A549 (cell line): ENCODE measurements at regions not wholly inside any gene's neighbourhood (a gene's known extent, or its start where the extent isn't known, plus 50 kb on each side); places are given as distances from the start of the nearest gene placed in this dataset.
"Not testable (repeated sequence)": the region's sequence is repeated elsewhere in the genome, so short reads cannot be mapped to it uniquely, and the experiment has no call there.

Source experiments
- ATAC-seq, 2 experiments: fragments of 200-7000 bp in 1 of 2; fragments of >200 bp in 1 of 2; cut with Nextera tagmentation in 1 of 2; cut with Tn5 transposase in 1 of 2; 3 replicates each; pipeline versions ENCODE4 v1.8.0 to v1.9.1; 2018 to 2020; ENCODE audit warnings: mild to moderate bottlenecking in 1 of 2, moderate library complexity in 1 of 2
- CTCF ChIA-PET: fragments of 300-600 bp; sonication (Branson Sonifier 250); formaldehyde crosslinking; extraction: SDS; loops from one replicate; lab custom pipeline; 2021; ENCODE audit warnings: antibody characterized with exemption, inconsistent platforms; lab: Yijun Ruan, JAX
- POLR2A ChIA-PET: fragments of 350-600 bp; formaldehyde crosslinking; extraction: SDS; loops from one replicate; lab custom pipeline; 2021; ENCODE audit warnings: antibody characterized with exemption, inconsistent platforms; lab: Yijun Ruan, JAX
- DNase-seq, 2 experiments: peaks; one replicate each; pipeline versions ENCODE4 v3.0.0 to v3.0.0-alpha.2; 2011 to 2016; ENCODE audit warnings: low read depth in 1 of 2, low spot score in 1 of 2
- FAIRE-seq: peaks from 2 replicates; lab custom pipeline; 2011; peaks lifted over from hg19 to GRCh38; lab: Jason Lieb, UNC
- H3K27ac ChIP-seq, 2 experiments: fragments of >200 bp; sonication (Bioruptor Twin); formaldehyde crosslinking; 3 replicates each; pipeline ENCODE4 v1.5.1; 2016 to 2017
- H3K4me1 ChIP-seq: fragments of >200 bp; sonication (Bioruptor Twin); formaldehyde crosslinking; 3 replicates; pipeline ENCODE4 v1.6.1; 2016
- H3K4me2 ChIP-seq: fragments of >200 bp; sonication (Bioruptor Twin); formaldehyde crosslinking; 3 replicates; pipeline ENCODE4 v1.6.1; 2016
- H3K4me3 ChIP-seq: fragments of >200 bp; sonication (Bioruptor Twin); formaldehyde crosslinking; 3 replicates; pipeline ENCODE4 v1.5.1; 2016
- H3K9me3 ChIP-seq: fragments of >200 bp; sonication (Bioruptor Twin); formaldehyde crosslinking; 3 replicates; pipeline ENCODE4 v1.6.1; 2016
- BCL3 ChIP-seq: fragments of >200 bp; sonication (Bioruptor Twin); formaldehyde crosslinking; IDR thresholded peaks from 3 replicates; pipeline ENCODE4 v1.6.1; 2016
- CEBPB ChIP-seq, 2 experiments: fragments of >200 bp in 1 of 2; sonication (Bioruptor Twin) in 1 of 2; formaldehyde crosslinking in 1 of 2; IDR thresholded peaks; 2 replicates each; pipeline ENCODE4 v1.6.1; 2012 to 2016
- CHD2 ChIP-seq: fragments of 150-350 bp; IDR thresholded peaks from 2 replicates; pipeline ENCODE4 v1.6.1; 2014; ENCODE audit warnings: low read length; ENCODE audit not compliant: partially characterized antibody
- CHD4 ChIP-seq: fragments of 200-600 bp; sonication (generic); IDR thresholded peaks from 2 replicates; pipeline ENCODE4 v1.6.1; 2016; ENCODE audit warnings: antibody characterized with exemption, mild to moderate bottlenecking, borderline replicate concordance
- E2F6 ChIP-seq: IDR thresholded peaks from 2 replicates; pipeline ENCODE4 v1.6.1; 2012; ENCODE audit warnings: low read depth, borderline replicate concordance
- FOSB ChIP-seq: fragments of 250-450 bp; sonication (Bioruptor Pico); IDR thresholded peaks from 2 replicates; pipeline ENCODE4 v1.5.0; 2020; ENCODE audit warnings: mild to moderate bottlenecking, moderate library complexity
- FOXS1 ChIP-seq: fragments of 250-450 bp; sonication (Bioruptor Pico); IDR thresholded peaks from 2 replicates; pipeline ENCODE4 v1.5.0; 2020; ENCODE audit warnings: mild to moderate bottlenecking, moderate library complexity
- GATA3 ChIP-seq: IDR thresholded peaks from 2 replicates; pipeline ENCODE4 v1.6.1; 2012; ENCODE audit warnings: borderline replicate concordance
- HDAC2 ChIP-seq: fragments of 200-600 bp; sonication (generic); IDR thresholded peaks from 2 replicates; pipeline ENCODE4 v1.6.1; 2016
- HES2 ChIP-seq: fragments of >200 bp; sonication (Bioruptor Twin); formaldehyde crosslinking; IDR thresholded peaks from 2 replicates; pipeline ENCODE4 v1.6.1; 2016
- HOXA7 ChIP-seq: fragments of 250-450 bp; sonication (Bioruptor Pico); IDR thresholded peaks from 2 replicates; pipeline ENCODE4 v1.5.0; 2020; ENCODE audit warnings: mild to moderate bottlenecking, moderate library complexity
- HOXB5 ChIP-seq: fragments of 250-450 bp; sonication (Bioruptor Pico); IDR thresholded peaks from 2 replicates; pipeline ENCODE4 v1.5.0; 2020; ENCODE audit warnings: mild to moderate bottlenecking, moderate library complexity
- KDM1A ChIP-seq: fragments of 200-600 bp; sonication (generic); IDR thresholded peaks from 2 replicates; pipeline ENCODE4 v1.6.1; 2016; ENCODE audit warnings: low read depth, mild to moderate bottlenecking
- MAFK ChIP-seq: fragments of 450-650 bp; IDR thresholded peaks from 2 replicates; pipeline ENCODE4 v1.6.1; 2014; ENCODE audit not compliant: partially characterized antibody
- MAX ChIP-seq: IDR thresholded peaks from 2 replicates; pipeline ENCODE4 v1.6.1; 2012
- NPAS2 ChIP-seq: fragments of 250-450 bp; sonication (Bioruptor Pico); IDR thresholded peaks from 2 replicates; pipeline ENCODE4 v1.8.0; 2022; ENCODE audit warnings: mild to moderate bottlenecking, moderate library complexity, borderline replicate concordance
- PBX3 ChIP-seq: IDR thresholded peaks from 2 replicates; pipeline ENCODE4 v1.6.1; 2012
- PHF8 ChIP-seq: fragments of 200-600 bp; sonication (generic); IDR thresholded peaks from 2 replicates; pipeline ENCODE4 v1.6.1; 2016; ENCODE audit warnings: low read depth, mild to moderate bottlenecking, antibody characterized with exemption, moderate library complexity, borderline replicate concordance
- POLR2A ChIP-seq: IDR thresholded peaks from 2 replicates; pipeline ENCODE4 v1.6.1; 2012; ENCODE audit warnings: mild to moderate bottlenecking, low read length
- RCOR1 ChIP-seq: fragments of 150-350 bp; IDR thresholded peaks from 2 replicates; pipeline ENCODE4 v1.6.1; 2014; ENCODE audit warnings: antibody characterized with exemption, low read length, low read depth
- RFX5 ChIP-seq: fragments of 450-650 bp; IDR thresholded peaks from 2 replicates; pipeline ENCODE4 v1.7.1; 2014; ENCODE audit warnings: antibody characterized with exemption, mild to moderate bottlenecking, moderate library complexity
- SMC3 ChIP-seq: fragments of >200 bp; sonication (Bioruptor Twin); formaldehyde crosslinking; IDR thresholded peaks from 3 replicates; pipeline ENCODE4 v1.6.1; 2018; ENCODE audit warnings: inconsistent platforms
- TP53 ChIP-seq: fragments of 250-450 bp; sonication (Bioruptor Pico); IDR thresholded peaks from 2 replicates; pipeline ENCODE4 v1.5.0; 2021; ENCODE audit warnings: mild to moderate bottlenecking, moderate library complexity
- ZC3H11A ChIP-seq: fragments of 450-650 bp; IDR thresholded peaks from 2 replicates; pipeline ENCODE4 v1.6.1; 2014; ENCODE audit warnings: antibody characterized with exemption, mild to moderate bottlenecking
- ZFP36 ChIP-seq: fragments of 450-650 bp; IDR thresholded peaks from 2 replicates; pipeline ENCODE4 v1.6.1; 2014; ENCODE audit warnings: borderline replicate concordance; ENCODE audit not compliant: partially characterized antibody
- ZNF302 ChIP-seq: fragments of 250-450 bp; sonication (Bioruptor Pico); IDR thresholded peaks from 2 replicates; pipeline ENCODE4 v1.9.0; 2021; ENCODE audit warnings: inconsistent platforms, mild to moderate bottlenecking, moderate library complexity
- ZSCAN20 ChIP-seq: fragments of 250-450 bp; sonication (Bioruptor Pico); IDR thresholded peaks from 2 replicates; pipeline ENCODE4 v1.8.0; 2022; ENCODE audit warnings: mild to moderate bottlenecking, moderate library complexity
- WGBS: methylation state at CpG from one replicate; pipeline ENCODE4 v1.1.6; 2017; ENCODE audit errors: missing lambda C conversion rate; 5-methylcytosine and 5-hydroxymethylcytosine counted together

- no peak for DNase-seq
- no peak overlapping the region for H3K4me2 ChIP-seq
- no peak for ATAC-seq
- no peaks in the 10 kb centered on the region for H3K9me3 ChIP-seq
- FAIRE-seq: no peak
- ChIA-PET CTCF (no interaction called here), POLR2A (no interaction called here)
- no peaks in the 10 kb centered on the region for H3K4me1 ChIP-seq
- no peak overlapping the region for H3K27ac ChIP-seq
- TF ChIP-seq FOSB (no peak), CHD2 (no peak), TP53 (CRISPR knock-in tag) (no peak), MAX (no peak), E2F6 (no peak)
- no peak overlapping the region for H3K4me3 ChIP-seq
- 16% methylated on average over 6 of the region's 6 CpGs for WGBS
Measured at GRCh38 chr11:114802878-114803277, 124.6 kb downstream of the NXPE2 start.

- not testable (repeated sequence) for H3K4me2 ChIP-seq
Measured at GRCh38 chr11:114805431-114805830, 127.1 kb downstream of the NXPE2 start.

GRCh38 chr11:114811971-114812370, 133.6 kb downstream of the NXPE2 start:
- no peak for ATAC-seq
- POLR2A ChIA-PET: no interaction called here

More at GRCh38 chr11:114805431-114805830, 127.1 kb downstream of the NXPE2 start:
- WGBS: 0% methylated on average over 4 of the region's 9 CpGs
- H3K27ac ChIP-seq, POLR2A ChIA-PET, H3K4me1 ChIP-seq, H3K9me3 ChIP-seq, H3K4me3 ChIP-seq, DNase-seq, FAIRE-seq, ATAC-seq: not testable (repeated sequence)
- CTCF ChIA-PET: interaction anchor here (0.6 kb wide), 1 partner anchor 363 kb away, joined by 4 read pairs; no protein-coding TSS in a partner anchor

GRCh38 chr11:114812733-114813132, 134.4 kb downstream of the NXPE2 start:
- no peak for FAIRE-seq
- no peaks in the 10 kb centered on the region for H3K9me3 ChIP-seq
- POLR2A ChIA-PET: no interaction called here
- no peak overlapping the region for H3K4me2 ChIP-seq
- TF ChIP-seq CEBPB (IDR thresholded peaks at IDR 0.05): no peak
- TF ChIP-seq HOXA7 (CRISPR knock-in tag): no peak
- no peak for TF ChIP-seq FOXS1
- TF ChIP-seq ZNF302: no peak
- no peak for TF ChIP-seq HOXB5
- TF ChIP-seq POLR2A: no peak
- TF ChIP-seq PHF8: no peak
- no peak for TF ChIP-seq HES2
- no peak for TF ChIP-seq MAFK
- no peak for TF ChIP-seq BCL3
- no peak for TF ChIP-seq RCOR1
- TF ChIP-seq SMC3: no peak
- no peak for TF ChIP-seq RFX5
- TF ChIP-seq CHD4: no peak
- TF ChIP-seq ZFP36: no peak
- TF ChIP-seq GATA3: no peak
- no peak for TF ChIP-seq HDAC2
- TF ChIP-seq ZSCAN20 (CRISPR knock-in tag): no peak
- no peak for ATAC-seq
- no peaks in the 10 kb centered on the region for H3K4me1 ChIP-seq
- H3K4me3 ChIP-seq: no peak overlapping the region
- WGBS: 10% methylated on average over 3 of the region's 3 CpGs
- no peak overlapping the region for H3K27ac ChIP-seq
- no peak for DNase-seq
- CTCF ChIA-PET: interaction anchor here (0.5 kb wide), 1 partner anchor 46 kb away, joined by 3 read pairs; no protein-coding TSS in a partner anchor

More at GRCh38 chr11:114811971-114812370, 133.6 kb downstream of the NXPE2 start:
- H3K4me1 ChIP-seq: no peaks in the 10 kb centered on the region
- H3K27ac ChIP-seq: no peak overlapping the region
- H3K9me3 ChIP-seq: no peaks in the 10 kb centered on the region
- TF ChIP-seq CHD4 (no peak), HDAC2 (no peak), POLR2A (no peak), ZC3H11A (no peak), E2F6 (no peak), ZSCAN20 (CRISPR knock-in tag) (no peak), ZNF302 (no peak), NPAS2 (CRISPR knock-in tag) (no peak), KDM1A (no peak), PBX3 (no peak)
- FAIRE-seq (no peak), DNase-seq (no peak)
- CTCF ChIA-PET: no interaction called here
- no peak overlapping the region for H3K4me3 ChIP-seq
- no peak overlapping the region for H3K4me2 ChIP-seq
- WGBS: 16% methylated on average over 3 of the region's 3 CpGs
